Brain microvascular endothelial cell (primary cell): ENCODE measurements at regions not wholly inside any gene's neighbourhood (a gene's known extent, or its start where the extent isn't known, plus 50 kb on each side); places are given as distances from the start of the nearest gene placed in this dataset.

Source experiments
- DNase-seq: peaks from one replicate; pipeline ENCODE4 v3.0.0-alpha.2; 2020
- H3K27ac ChIP-seq: fragments of 250-450 bp; sonication (Bioruptor Pico); 2 replicates; pipeline ENCODE4 v1.5.1; 2020; ENCODE audit warnings: mild to moderate bottlenecking, moderate library complexity
- H3K27me3 ChIP-seq: fragments of 250-450 bp; sonication (Bioruptor Pico); replicated peaks from 2 replicates; pipeline ENCODE4 v1.5.1; 2020; ENCODE audit warnings: mild to moderate bottlenecking
- H3K36me3 ChIP-seq: fragments of 250-450 bp; sonication (Bioruptor Pico); replicated peaks from 2 replicates; pipeline ENCODE4 v1.5.1; 2020; ENCODE audit warnings: mild to moderate bottlenecking
- H3K4me3 ChIP-seq: 2 replicates; pipeline ENCODE4 v1.5.1; 2011; ENCODE audit warnings: low read depth, mild to moderate bottlenecking, control low read depth, low read length, moderate library complexity
- CTCF ChIP-seq: IDR thresholded peaks from 2 replicates; pipeline ENCODE4 v1.5.1; 2011; ENCODE audit warnings: low read depth, mild to moderate bottlenecking, moderate library complexity, low read length, control low read depth, inconsistent platforms; ENCODE audit errors: missing control alignments
- in situ Hi-C: cut with HindIII; loops from 2 replicates; pipeline ENCODE4 v1.10.0; 2017; ENCODE audit warnings: low sequenced_read_pairs, low pct_ligation_motif_present

GRCh38 chr3:194000712-194001111, 135.2 kb upstream of the HES1 start:
- DNase-seq = no peak
- no peak for TF ChIP-seq CTCF
- Histone ChIP-seq H3K4me3 (no peak overlapping the region), H3K27me3 (peaks cover 38% of the 10 kb centered on the region), H3K27ac (no peak overlapping the region), H3K36me3 (no peaks in the 10 kb centered on the region)
- in situ Hi-C loops = no loop called here

- in situ Hi-C loops = no loop called here
- Histone ChIP-seq H3K4me3 (no peak overlapping the region), H3K36me3 (no peaks in the 10 kb centered on the region), H3K27ac (no peak overlapping the region), H3K27me3 (peaks cover 36% of the 10 kb centered on the region)
- TF ChIP-seq CTCF = no peak
- DNase-seq = no peak
Measured at GRCh38 chr3:194001728-194002459, 134.1 kb upstream of the HES1 start.

- TF ChIP-seq CTCF = no peak
- in situ Hi-C loops = no loop called here
- peak; percentile 98 for DNase-seq
- peaks cover 40% of the 10 kb centered on the region for H3K27me3 ChIP-seq
- peak overlapping the region; percentile 93 for H3K27ac ChIP-seq
- peak overlapping the region; percentile 37 for H3K4me3 ChIP-seq
- no peaks in the 10 kb centered on the region for H3K36me3 ChIP-seq
Measured at GRCh38 chr3:194003114-194004057, 132.6 kb upstream of the HES1 start.

GRCh38 chr3:194005930-194006501, 129.9 kb upstream of the HES1 start:
- no peaks in the 10 kb centered on the region for H3K36me3 ChIP-seq
- no peak overlapping the region for H3K27ac ChIP-seq
- in situ Hi-C loops = no loop called here
- TF ChIP-seq CTCF = peak; percentile 1
- peaks cover 50% of the 10 kb centered on the region for H3K27me3 ChIP-seq
- H3K4me3 ChIP-seq = no peak overlapping the region
- no peak for DNase-seq

GRCh38 chr3:194007592-194008337, 128.2 kb upstream of the HES1 start:
- Histone ChIP-seq H3K4me3 (no peak overlapping the region), H3K27me3 (peaks cover 61% of the 10 kb centered on the region), H3K36me3 (no peaks in the 10 kb centered on the region), H3K27ac (no peak overlapping the region)
- DNase-seq = no peak
- in situ Hi-C loops = no loop called here
- TF ChIP-seq CTCF = no peak
